Smooth muscle cell (in vitro differentiated cells): ENCODE measurements at regions not wholly inside any gene's neighbourhood (a gene's known extent, or its start where the extent isn't known, plus 50 kb on each side); places are given as distances from the start of the nearest gene placed in this dataset.
A peak's percentile ranks its signal among the peaks of the same experiment; 100 is the strongest.
"Not testable (repeated sequence)": the region's sequence is repeated elsewhere in the genome, so short reads cannot be mapped to it uniquely, and the experiment has no call there.

Source experiments
- DNase-seq: peaks from one replicate; lab custom pipeline; 2025; ENCODE audit not compliant: unreplicated experiment; lab: John Stamatoyannopoulos, UW
- H2AFZ ChIP-seq: fragments of 200-600 bp; sonication (generic); 2 replicates; pipeline ENCODE4 v1.6.0; 2016; ENCODE audit warnings: antibody characterized with exemption, low read depth, mild to moderate bottlenecking
- H3F3A ChIP-seq: fragments of 200-600 bp; sonication (generic); 2 replicates; pipeline ENCODE4 v1.6.0; 2017; ENCODE audit warnings: antibody characterized with exemption, low read depth
- H3K27ac ChIP-seq: fragments of 200-600 bp; sonication (generic); 2 replicates; pipeline ENCODE4 v1.5.1; 2016; ENCODE audit warnings: low read depth, mild to moderate bottlenecking
- H3K27me3 ChIP-seq: fragments of 200-600 bp; sonication (generic); 2 replicates; pipeline ENCODE4 v1.6.1; 2016; ENCODE audit warnings: low read depth, mild to moderate bottlenecking
- H3K36me3 ChIP-seq: fragments of 200-600 bp; sonication (generic); 2 replicates; pipeline ENCODE4 v1.5.1; 2016; ENCODE audit warnings: low read depth
- H3K4me1 ChIP-seq: fragments of 200-600 bp; sonication (generic); 2 replicates; pipeline ENCODE4 v1.5.1; 2016; ENCODE audit warnings: low read depth
- H3K4me2 ChIP-seq: fragments of 200-600 bp; sonication (generic); 2 replicates; pipeline ENCODE4 v1.6.0; 2016; ENCODE audit warnings: mild to moderate bottlenecking
- H3K4me3 ChIP-seq: fragments of 200-600 bp; sonication (generic); 2 replicates; pipeline ENCODE4 v1.5.1; 2016; ENCODE audit warnings: mild to moderate bottlenecking
- H3K79me2 ChIP-seq: fragments of 200-600 bp; sonication (generic); 2 replicates; pipeline ENCODE4 v1.6.0; 2016; ENCODE audit warnings: low read depth, mild to moderate bottlenecking
- H3K9ac ChIP-seq: fragments of 200-600 bp; sonication (generic); 2 replicates; pipeline ENCODE4 v1.6.0; 2016; ENCODE audit warnings: low read depth
- H3K9me3 ChIP-seq: fragments of 200-600 bp; sonication (generic); replicated peaks from 2 replicates; pipeline ENCODE4 v1.5.1; 2016; ENCODE audit warnings: low read depth
- H4K20me1 ChIP-seq: fragments of 200-600 bp; sonication (generic); 2 replicates; pipeline ENCODE4 v1.6.0; 2016; ENCODE audit warnings: low read depth
- WGBS: methylation state at CpG from one replicate; pipeline ENCODE4 v1.1.7; 2016; ENCODE audit warnings: low lambda C conversion rate; 5-methylcytosine and 5-hydroxymethylcytosine counted together
- TF ChIP-seq, protein P1 (sequence below): fragments of 200-600 bp; sonication (generic); IDR thresholded peaks from 2 replicates; pipeline ENCODE4 v1.5.1; 2017; ENCODE audit warnings: borderline replicate concordance, mild to moderate bottlenecking, antibody characterized with exemption; ENCODE audit not compliant: insufficient read depth, poor library complexity, severe bottlenecking

- H3K36me3 ChIP-seq, result no peaks in the 10 kb centered on the region
- H3K9ac ChIP-seq, result no peak overlapping the region
- no peaks in the 10 kb centered on the region for H3F3A ChIP-seq
- H2AFZ ChIP-seq, result peak overlapping the region; percentile 8
- H3K27ac ChIP-seq, result no peak overlapping the region
- H3K4me1 ChIP-seq, result no peaks in the 10 kb centered on the region
- H3K9me3 ChIP-seq, result no peaks in the 10 kb centered on the region
- no peaks in the 10 kb centered on the region for H3K79me2 ChIP-seq
- no peaks in the 10 kb centered on the region for H3K27me3 ChIP-seq
- TF ChIP-seq, protein P1, sequence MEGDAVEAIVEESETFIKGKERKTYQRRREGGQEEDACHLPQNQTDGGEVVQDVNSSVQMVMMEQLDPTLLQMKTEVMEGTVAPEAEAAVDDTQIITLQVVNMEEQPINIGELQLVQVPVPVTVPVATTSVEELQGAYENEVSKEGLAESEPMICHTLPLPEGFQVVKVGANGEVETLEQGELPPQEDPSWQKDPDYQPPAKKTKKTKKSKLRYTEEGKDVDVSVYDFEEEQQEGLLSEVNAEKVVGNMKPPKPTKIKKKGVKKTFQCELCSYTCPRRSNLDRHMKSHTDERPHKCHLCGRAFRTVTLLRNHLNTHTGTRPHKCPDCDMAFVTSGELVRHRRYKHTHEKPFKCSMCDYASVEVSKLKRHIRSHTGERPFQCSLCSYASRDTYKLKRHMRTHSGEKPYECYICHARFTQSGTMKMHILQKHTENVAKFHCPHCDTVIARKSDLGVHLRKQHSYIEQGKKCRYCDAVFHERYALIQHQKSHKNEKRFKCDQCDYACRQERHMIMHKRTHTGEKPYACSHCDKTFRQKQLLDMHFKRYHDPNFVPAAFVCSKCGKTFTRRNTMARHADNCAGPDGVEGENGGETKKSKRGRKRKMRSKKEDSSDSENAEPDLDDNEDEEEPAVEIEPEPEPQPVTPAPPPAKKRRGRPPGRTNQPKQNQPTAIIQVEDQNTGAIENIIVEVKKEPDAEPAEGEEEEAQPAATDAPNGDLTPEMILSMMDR, result no peak
- no peak overlapping the region for H3K4me2 ChIP-seq
- H4K20me1 ChIP-seq, result no peaks in the 10 kb centered on the region
- H3K4me3 ChIP-seq, result no peak overlapping the region
- DNase-seq, result no peak
- 78% methylated on average over 4 of the region's 4 CpGs for WGBS
These were observed 190.8 kb upstream of the GK2 start for GRCh38 chr4:79598801-79599200.

- Histone ChIP-seq H3K4me1 (no peaks in the 10 kb centered on the region), H3K9ac (no peak overlapping the region), H3F3A (no peaks in the 10 kb centered on the region), H3K36me3 (no peaks in the 10 kb centered on the region), H3K27ac (no peak overlapping the region), H3K4me3 (no peak overlapping the region), H2AFZ (no peak overlapping the region), H4K20me1 (no peaks in the 10 kb centered on the region), H3K9me3 (no peaks in the 10 kb centered on the region), H3K79me2 (no peaks in the 10 kb centered on the region), H3K27me3 (no peaks in the 10 kb centered on the region), H3K4me2 (no peak overlapping the region)
- TF ChIP-seq, protein P1, result no peak
- DNase-seq, result no peak
- 96% methylated on average over 2 of the region's 2 CpGs for WGBS
These were observed 190.2 kb upstream of the GK2 start for GRCh38 chr4:79598214-79598613.

GRCh38 chr4:79597266-79597665 lies 189.2 kb upstream of the GK2 start:
- DNase-seq, result no peak
- 24% methylated on average over 2 of the region's 2 CpGs for WGBS

DNA sequence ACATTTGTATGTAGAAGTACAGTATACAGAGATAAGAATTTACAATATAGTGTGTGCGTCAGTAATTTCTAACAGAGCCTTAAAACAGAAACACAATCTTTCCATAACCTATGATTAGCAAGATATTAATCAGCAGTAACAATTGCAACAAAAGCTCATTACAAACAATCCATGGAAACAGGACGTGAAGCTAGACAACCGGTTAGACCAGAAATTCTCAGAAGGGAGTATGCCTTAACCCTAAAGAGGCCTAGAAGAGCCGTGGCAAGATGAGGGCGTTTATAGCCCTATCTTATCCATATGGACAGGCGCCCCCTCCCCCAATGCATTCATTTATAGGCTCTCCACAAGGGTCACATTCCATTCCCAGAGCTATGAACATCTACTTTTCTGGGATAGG lies 184.2 kb upstream of the GK2 start:
- H3K79me2 ChIP-seq, H3K4me1 ChIP-seq, H3K27ac ChIP-seq, DNase-seq, H3K36me3 ChIP-seq, H3F3A ChIP-seq, H3K4me2 ChIP-seq, H2AFZ ChIP-seq, H3K9me3 ChIP-seq, H3K27me3 ChIP-seq, H4K20me1 ChIP-seq, H3K4me3 ChIP-seq, H3K9ac ChIP-seq: not testable (repeated sequence)
- WGBS, result 72% methylated on average over 6 of the region's 6 CpGs

More at GRCh38 chr4:79597266-79597665, 189.2 kb upstream of the GK2 start:
- no peaks in the 10 kb centered on the region for H3K36me3 ChIP-seq
- H3K4me1 ChIP-seq, result no peaks in the 10 kb centered on the region
- no peak overlapping the region for H3K9ac ChIP-seq
- no peaks in the 10 kb centered on the region for H3K79me2 ChIP-seq
- no peaks in the 10 kb centered on the region for H3F3A ChIP-seq
- H3K4me2 ChIP-seq, result no peak overlapping the region
- no peaks in the 10 kb centered on the region for H3K9me3 ChIP-seq
- no peak overlapping the region for H2AFZ ChIP-seq
- no peak overlapping the region for H3K27ac ChIP-seq
- TF ChIP-seq, protein P1, result no peak
- H3K4me3 ChIP-seq, result no peak overlapping the region
- H3K27me3 ChIP-seq, result no peaks in the 10 kb centered on the region
- no peaks in the 10 kb centered on the region for H4K20me1 ChIP-seq
